HCT116 (cell line): ENCODE measurements at regions not wholly inside any gene's neighbourhood (a gene's known extent, or its start where the extent isn't known, plus 50 kb on each side); places are given as distances from the start of the nearest gene placed in this dataset.

ENCODE experiments used
- ATAC-seq: fragments of 200-7000 bp; cut with Tn5 transposase; 2 replicates; pipeline ENCODE4 v1.9.1; 2020; ENCODE audit warnings: mild to moderate bottlenecking, moderate library complexity
- BruUV-seq: library from RNA; stranded (reverse); fragments of 400-500 nt; replicated peaks from 2 replicates; lab custom pipeline; 2021; lab: Mats Ljungman, UMichigan
- CTCF ChIA-PET: fragments of 300-600 bp; sonication (Branson Sonifier 250); formaldehyde crosslinking; loops from one replicate; lab custom pipeline; 2021; ENCODE audit warnings: antibody characterized with exemption; lab: Charles Lee
- POLR2A ChIA-PET: fragments of 300-600, 350-600 bp; sonication (Branson Sonifier 250); formaldehyde crosslinking; loops from one replicate; lab custom pipeline; 2021; ENCODE audit warnings: antibody characterized with exemption; lab: Charles Lee
- RAD21 ChIA-PET, 2 experiments: fragments of 300-600 bp; sonication (Branson Sonifier 250); formaldehyde crosslinking; loops; one replicate each; lab custom pipeline; 2023; ENCODE audit warnings: low total read pairs in 2 of 2; ENCODE audit not compliant: uncharacterized antibody in 2 of 2, unreplicated experiment in 2 of 2, low non-redundant PET in 1 of 2; lab: Charles Lee
- DNase-seq: peaks from one replicate; pipeline ENCODE4 v3.0.0-alpha.2; 2010; ENCODE audit warnings: low read depth, low spot score
- H2AFZ ChIP-seq: fragments of 200-600 bp; shearing (Covaris generic), sonication (generic); 2 replicates; pipeline ENCODE4 v1.6.1; 2017; ENCODE audit warnings: low read depth, mixed run types, mixed read lengths, antibody characterized with exemption, low read length; ENCODE audit not compliant: poor library complexity, severe bottlenecking
- H3K27ac ChIP-seq: 2 replicates; pipeline ENCODE4 v1.5.1; 2012; ENCODE audit warnings: low read depth, low read length
- H3K27me3 ChIP-seq: fragments of 200-600 bp; sonication (generic); 2 replicates; pipeline ENCODE4 v1.6.1; 2016; ENCODE audit warnings: mixed run types, low read length, mixed read lengths; ENCODE audit not compliant: insufficient read depth
- H3K36me3 ChIP-seq, 2 experiments: fragments of 200-500 bp in 1 of 2; fragments of 200-600 bp in 1 of 2; sonication (Bioruptor generic) in 1 of 2; sonication (generic) in 1 of 2; 2 replicates each; pipeline versions ENCODE4 v1.5.1 to v1.6.1; 2014 to 2016; ENCODE audit warnings: low read length in 2 of 2, inconsistent platforms in 1 of 2, mixed read lengths in 1 of 2, mixed run types in 1 of 2; ENCODE audit not compliant: insufficient read depth in 2 of 2, control insufficient read depth in 1 of 2
- H3K4me1 ChIP-seq, 2 experiments: fragments of 200-600 bp in 1 of 2; sonication (generic) in 1 of 2; 2 replicates each; pipeline versions ENCODE4 v1.5.1 to v1.6.1; 2012 to 2017; ENCODE audit warnings: low read length in 2 of 2, inconsistent platforms in 1 of 2, mild to moderate bottlenecking in 1 of 2, mixed read lengths in 1 of 2, mixed run types in 1 of 2, moderate library complexity in 1 of 2; ENCODE audit not compliant: insufficient read depth in 2 of 2, control insufficient read depth in 1 of 2
- H3K4me2 ChIP-seq: fragments of 200-600 bp; sonication (generic); 2 replicates; pipeline ENCODE4 v1.6.1; 2017; ENCODE audit warnings: mixed run types, low read length, mixed read lengths
- H3K4me3 ChIP-seq, 2 experiments: fragments of 200-600 bp in 1 of 2; sonication (generic) in 1 of 2; replicated peaks in 1 of 2; 2 replicates each; pipeline ENCODE4 v1.5.1; 2011 to 2016; ENCODE audit warnings: low read length in 2 of 2, control low read depth in 1 of 2, low read depth in 1 of 2, mild to moderate bottlenecking in 1 of 2, mixed read lengths in 1 of 2, mixed run types in 1 of 2
- H3K79me2 ChIP-seq: fragments of 200-600 bp; sonication (generic); 2 replicates; pipeline ENCODE4 v1.6.1; 2017; ENCODE audit warnings: mild to moderate bottlenecking, mixed run types, low read length, moderate library complexity, mixed read lengths; ENCODE audit not compliant: insufficient read depth
- H3K9ac ChIP-seq: fragments of 200-600 bp; sonication (generic); 2 replicates; pipeline ENCODE4 v1.6.1; 2016; ENCODE audit warnings: low read length, mixed read lengths
- H3K9me2 ChIP-seq: fragments of 200-600 bp; sonication (generic), shearing (Covaris generic); 2 replicates; pipeline ENCODE4 v1.6.1; 2017; ENCODE audit warnings: mixed run types, mild to moderate bottlenecking, moderate library complexity; ENCODE audit not compliant: insufficient read depth
- H3K9me3 ChIP-seq, 2 experiments: fragments of 200-500 bp in 1 of 2; fragments of 200-600 bp in 1 of 2; sonication (Bioruptor generic) in 1 of 2; sonication (generic) in 1 of 2; 2 replicates each; pipeline ENCODE4 v1.6.1; 2014 to 2017; ENCODE audit warnings: low read length in 2 of 2, mixed read lengths in 2 of 2, inconsistent platforms in 1 of 2, low read depth in 1 of 2, mild to moderate bottlenecking in 1 of 2, mixed run types in 1 of 2, moderate library complexity in 1 of 2; ENCODE audit not compliant: control insufficient read depth in 1 of 2, insufficient read depth in 1 of 2
- H4K20me1 ChIP-seq: fragments of 200-600 bp; sonication (generic), shearing (Covaris generic); 2 replicates; pipeline ENCODE4 v1.6.1; 2017; ENCODE audit warnings: mixed run types, mild to moderate bottlenecking, moderate library complexity; ENCODE audit not compliant: insufficient read depth
- CBX3 ChIP-seq: IDR thresholded peaks from 2 replicates; pipeline ENCODE4 v1.6.1; 2012; ENCODE audit warnings: low read depth
- EGR1 ChIP-seq: IDR thresholded peaks from 2 replicates; pipeline ENCODE4 v1.6.1; 2012; ENCODE audit warnings: low read depth
- ELF1 ChIP-seq: IDR thresholded peaks from 2 replicates; pipeline ENCODE4 v1.6.1; 2012; ENCODE audit warnings: low read depth, borderline replicate concordance
- POLR2A ChIP-seq: IDR thresholded peaks from 2 replicates; pipeline ENCODE4 v1.7.0; 2011; ENCODE audit warnings: borderline replicate concordance; ENCODE audit not compliant: insufficient read depth, insufficient read length; ENCODE audit errors: extremely low read depth
- POLR2AphosphoS5 ChIP-seq: IDR thresholded peaks from 2 replicates; pipeline ENCODE4 v1.6.1; 2011; ENCODE audit warnings: mild to moderate bottlenecking, low read depth, low read length, moderate library complexity
- RAD21 ChIP-seq: IDR thresholded peaks from 2 replicates; pipeline ENCODE4 v1.6.1; 2012; ENCODE audit warnings: low read depth, mild to moderate bottlenecking
- SIN3A ChIP-seq: IDR thresholded peaks from 2 replicates; pipeline ENCODE4 v1.6.1; 2012; ENCODE audit warnings: low read depth
- SP1 ChIP-seq: IDR thresholded peaks from 2 replicates; pipeline ENCODE4 v1.6.1; 2012; ENCODE audit warnings: low read depth
- SRF ChIP-seq: IDR thresholded peaks from 2 replicates; pipeline ENCODE4 v1.6.1; 2012; ENCODE audit warnings: low read depth
- YY1 ChIP-seq: IDR thresholded peaks from 2 replicates; pipeline ENCODE4 v1.6.1; 2011; ENCODE audit warnings: low read length, low read depth, moderate library complexity, mild to moderate bottlenecking; ENCODE audit not compliant: insufficient replicate concordance; ENCODE audit errors: extremely low read depth
- ZFX ChIP-seq: fragments of 450-650 bp; IDR thresholded peaks from 2 replicates; pipeline ENCODE4 v1.6.1; 2017
- ZNF274 ChIP-seq: fragments of 200-500 bp; sonication (Bioruptor generic); IDR thresholded peaks from 2 replicates; pipeline ENCODE4 v1.6.1; 2014; ENCODE audit warnings: mild to moderate bottlenecking, low read depth, low read length, inconsistent platforms
- intact Hi-C: fragments of 100-400 bp; cut with micrococcal nuclease; formaldehyde crosslinking; loops from 2 replicates; pipeline ENCODE4 v1.10.0; 2022
- TF ChIP-seq, protein P1 (sequence below): IDR thresholded peaks from 2 replicates; pipeline ENCODE4 v1.6.1; 2012
- TF ChIP-seq, protein P2 (sequence below): IDR thresholded peaks from 2 replicates; pipeline ENCODE4 v1.6.1; 2012; ENCODE audit warnings: low read depth

DNA sequence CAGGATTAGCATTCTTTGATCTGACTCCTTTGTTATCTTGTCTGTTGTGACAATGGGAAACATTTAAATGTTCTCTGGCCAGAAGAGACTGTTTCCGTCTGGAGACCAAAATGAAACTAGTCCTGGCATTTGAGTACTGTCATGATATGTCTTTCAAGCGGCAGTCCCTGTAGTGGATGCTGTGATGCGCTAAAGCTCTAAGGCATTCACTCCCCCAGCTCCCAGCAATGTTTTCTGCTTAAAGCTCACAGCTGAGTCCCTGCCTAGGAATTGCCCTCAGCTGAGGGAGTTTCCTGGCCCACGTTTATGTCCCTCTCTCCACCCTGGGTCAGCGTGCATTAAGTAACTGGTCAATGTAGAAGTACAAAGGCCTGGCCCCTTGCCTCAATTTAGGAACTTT lies 109.4 kb downstream of the UCHL5 start:
- no peak for TF ChIP-seq ZNF274
- no peak for TF ChIP-seq SRF
- TF ChIP-seq, protein P1, sequence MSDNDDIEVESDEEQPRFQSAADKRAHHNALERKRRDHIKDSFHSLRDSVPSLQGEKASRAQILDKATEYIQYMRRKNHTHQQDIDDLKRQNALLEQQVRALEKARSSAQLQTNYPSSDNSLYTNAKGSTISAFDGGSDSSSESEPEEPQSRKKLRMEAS, result no peak
- TF ChIP-seq, protein P2, sequence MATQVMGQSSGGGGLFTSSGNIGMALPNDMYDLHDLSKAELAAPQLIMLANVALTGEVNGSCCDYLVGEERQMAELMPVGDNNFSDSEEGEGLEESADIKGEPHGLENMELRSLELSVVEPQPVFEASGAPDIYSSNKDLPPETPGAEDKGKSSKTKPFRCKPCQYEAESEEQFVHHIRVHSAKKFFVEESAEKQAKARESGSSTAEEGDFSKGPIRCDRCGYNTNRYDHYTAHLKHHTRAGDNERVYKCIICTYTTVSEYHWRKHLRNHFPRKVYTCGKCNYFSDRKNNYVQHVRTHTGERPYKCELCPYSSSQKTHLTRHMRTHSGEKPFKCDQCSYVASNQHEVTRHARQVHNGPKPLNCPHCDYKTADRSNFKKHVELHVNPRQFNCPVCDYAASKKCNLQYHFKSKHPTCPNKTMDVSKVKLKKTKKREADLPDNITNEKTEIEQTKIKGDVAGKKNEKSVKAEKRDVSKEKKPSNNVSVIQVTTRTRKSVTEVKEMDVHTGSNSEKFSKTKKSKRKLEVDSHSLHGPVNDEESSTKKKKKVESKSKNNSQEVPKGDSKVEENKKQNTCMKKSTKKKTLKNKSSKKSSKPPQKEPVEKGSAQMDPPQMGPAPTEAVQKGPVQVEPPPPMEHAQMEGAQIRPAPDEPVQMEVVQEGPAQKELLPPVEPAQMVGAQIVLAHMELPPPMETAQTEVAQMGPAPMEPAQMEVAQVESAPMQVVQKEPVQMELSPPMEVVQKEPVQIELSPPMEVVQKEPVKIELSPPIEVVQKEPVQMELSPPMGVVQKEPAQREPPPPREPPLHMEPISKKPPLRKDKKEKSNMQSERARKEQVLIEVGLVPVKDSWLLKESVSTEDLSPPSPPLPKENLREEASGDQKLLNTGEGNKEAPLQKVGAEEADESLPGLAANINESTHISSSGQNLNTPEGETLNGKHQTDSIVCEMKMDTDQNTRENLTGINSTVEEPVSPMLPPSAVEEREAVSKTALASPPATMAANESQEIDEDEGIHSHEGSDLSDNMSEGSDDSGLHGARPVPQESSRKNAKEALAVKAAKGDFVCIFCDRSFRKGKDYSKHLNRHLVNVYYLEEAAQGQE, result no peak
- no peak for TF ChIP-seq POLR2A
- TF ChIP-seq RAD21, result no peak
- TF ChIP-seq POLR2AphosphoS5, result no peak
- TF ChIP-seq ELF1, result no peak
- TF ChIP-seq SP1, result no peak
- no peak for TF ChIP-seq CBX3
- no peak for TF ChIP-seq YY1
- TF ChIP-seq SIN3A, result no peak
- TF ChIP-seq ZFX, result no peak
- TF ChIP-seq EGR1, result no peak
- intact Hi-C loops, result no loop called here

More for the DNA sequence above, 109.4 kb downstream of the UCHL5 start:
- no peaks in the 10 kb centered on the region for H4K20me1 ChIP-seq
- H3K4me1 ChIP-seq, result no peaks in the 10 kb centered on the region
- BruUV-seq, result no TSS peak
- H3K4me3 ChIP-seq, result no peak overlapping the region
- H2AFZ ChIP-seq, result no peak overlapping the region
- no peak overlapping the region for H3K4me2 ChIP-seq
- H3K9me2 ChIP-seq, result no peaks in the 10 kb centered on the region
- no peaks in the 10 kb centered on the region for H3K79me2 ChIP-seq
- no peak overlapping the region for H3K27ac ChIP-seq
- POLR2A ChIA-PET, result no interaction called here
- ATAC-seq (no peak), DNase-seq (no peak)
- RAD21 ChIA-PET, result no interaction called here
- H3K9ac ChIP-seq, result no peak overlapping the region
- no peaks in the 10 kb centered on the region for H3K9me3 ChIP-seq
- CTCF ChIA-PET, result no interaction called here
- H3K27me3 ChIP-seq, result no peaks in the 10 kb centered on the region
- H3K36me3 ChIP-seq, result peaks cover 8 to 28% of the 10 kb centered on the region in 2 experiments; a peak in 3 of 4 replicates
